Adrenal gland (tissue), 5 donors: ENCODE measurements at regions not wholly inside any gene's neighbourhood (a gene's known extent, or its start where the extent isn't known, plus 50 kb on each side); places are given as distances from the start of the nearest gene placed in this dataset.

Experiments used
- POLR2A ChIP-seq, 2 donors: fragments of 450-650 bp; IDR thresholded peaks; one replicate each; pipeline ENCODE4 v1.6.1; 2017; ENCODE audit warnings: antibody characterized with exemption in 2 of 2, mild to moderate bottlenecking in 2 of 2, moderate library complexity in 1 of 2
- TF ChIP-seq, protein P1 (sequence below), 6 experiments: fragments of 450-650 bp in 4 of 6; fragments of 200-600 bp in 2 of 6; sonication (generic) in 1 of 6; IDR thresholded peaks; 1 replicate in 5 of 6; 2 replicates in 1 of 6; pipeline versions ENCODE4 v1.5.1 to v1.8.0; 2016 to 2021; ENCODE audit warnings: antibody characterized with exemption in 6 of 6, mild to moderate bottlenecking in 2 of 6, moderate library complexity in 1 of 6
- donor health status: DM: no; HTN: no; CAD: no.

DNA sequence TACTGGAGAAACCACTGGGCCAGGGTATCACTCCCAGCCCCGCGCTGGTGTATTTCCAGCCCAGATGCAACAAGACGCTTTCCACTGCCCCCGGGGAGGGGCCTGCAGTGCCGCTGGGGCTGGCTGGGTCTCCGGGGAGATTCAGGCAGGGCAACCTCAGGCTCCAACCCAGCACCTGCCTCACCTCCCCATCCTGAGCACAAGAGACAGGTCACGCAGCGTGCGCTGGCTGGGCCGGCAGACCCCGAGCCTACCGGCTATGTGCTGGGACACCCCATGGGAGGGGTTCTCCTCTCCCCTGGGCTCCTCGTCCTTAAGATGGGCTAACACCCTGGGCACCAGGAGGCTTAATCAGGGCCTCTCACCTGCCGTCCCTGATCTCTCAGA is 80.9 kb downstream of the RFLNA start:
- TF ChIP-seq, protein P1, sequence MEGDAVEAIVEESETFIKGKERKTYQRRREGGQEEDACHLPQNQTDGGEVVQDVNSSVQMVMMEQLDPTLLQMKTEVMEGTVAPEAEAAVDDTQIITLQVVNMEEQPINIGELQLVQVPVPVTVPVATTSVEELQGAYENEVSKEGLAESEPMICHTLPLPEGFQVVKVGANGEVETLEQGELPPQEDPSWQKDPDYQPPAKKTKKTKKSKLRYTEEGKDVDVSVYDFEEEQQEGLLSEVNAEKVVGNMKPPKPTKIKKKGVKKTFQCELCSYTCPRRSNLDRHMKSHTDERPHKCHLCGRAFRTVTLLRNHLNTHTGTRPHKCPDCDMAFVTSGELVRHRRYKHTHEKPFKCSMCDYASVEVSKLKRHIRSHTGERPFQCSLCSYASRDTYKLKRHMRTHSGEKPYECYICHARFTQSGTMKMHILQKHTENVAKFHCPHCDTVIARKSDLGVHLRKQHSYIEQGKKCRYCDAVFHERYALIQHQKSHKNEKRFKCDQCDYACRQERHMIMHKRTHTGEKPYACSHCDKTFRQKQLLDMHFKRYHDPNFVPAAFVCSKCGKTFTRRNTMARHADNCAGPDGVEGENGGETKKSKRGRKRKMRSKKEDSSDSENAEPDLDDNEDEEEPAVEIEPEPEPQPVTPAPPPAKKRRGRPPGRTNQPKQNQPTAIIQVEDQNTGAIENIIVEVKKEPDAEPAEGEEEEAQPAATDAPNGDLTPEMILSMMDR (IDR thresholded peaks at IDR 0.05): no peak
- no peak for TF ChIP-seq POLR2A (IDR thresholded peaks at IDR 0.05)
